Testis (tissue), 2 donors: ENCODE measurements at regions not wholly inside any gene's neighbourhood (a gene's known extent, or its start where the extent isn't known, plus 50 kb on each side); places are given as distances from the start of the nearest gene placed in this dataset.

Source experiments
- DNase-seq: peaks from one replicate; pipeline ENCODE4 v3.0.0-alpha.2; 2019
- H3K27ac ChIP-seq, 2 donors: fragments of 200-600 bp; sonication (generic); one replicate each; pipeline ENCODE4 v1.5.1; 2019
- H3K27me3 ChIP-seq: fragments of 200-600 bp; sonication (generic); one replicate; pipeline ENCODE4 v1.5.1; 2019
- H3K36me3 ChIP-seq: fragments of 200-600 bp; sonication (generic); one replicate; pipeline ENCODE4 v1.5.1; 2017; ENCODE audit warnings: low read depth; ENCODE audit errors: missing control alignments
- H3K4me1 ChIP-seq: fragments of 200-600 bp; sonication (generic); one replicate; pipeline ENCODE4 v1.5.1; 2019
- H3K4me3 ChIP-seq, 2 donors: fragments of 200-600 bp; sonication (generic); one replicate each; pipeline ENCODE4 v1.5.1; 2017 to 2019
- H3K9me3 ChIP-seq: fragments of 200-600 bp; sonication (generic); one replicate; pipeline ENCODE4 v1.5.1; 2017
- POLR2A ChIP-seq: fragments of 450-650 bp; IDR thresholded peaks from one replicate; pipeline ENCODE4 v1.6.1; 2017; ENCODE audit warnings: antibody characterized with exemption, mild to moderate bottlenecking, moderate library complexity
- WGBS, 2 donors: methylation state at CpG; one replicate each; pipeline ENCODE4 v1.1.5; 2018; 5-methylcytosine and 5-hydroxymethylcytosine counted together
- intact Hi-C: fragments of 100-400 bp; cut with DNase I; formaldehyde crosslinking; loops from one replicate; pipeline ENCODE4 v1.15.1; 2023; ENCODE audit warnings: low total_unique reads
- TF ChIP-seq, protein P1 (sequence below), 3 experiments: fragments of 450-650 bp in 2 of 3; fragments of 200-600 bp in 1 of 3; sonication (generic) in 1 of 3; IDR thresholded peaks; one replicate each; pipeline ENCODE4 v1.5.1; 2016 to 2019; ENCODE audit warnings: antibody characterized with exemption in 3 of 3, mild to moderate bottlenecking in 2 of 3, moderate library complexity in 1 of 3

DNA sequence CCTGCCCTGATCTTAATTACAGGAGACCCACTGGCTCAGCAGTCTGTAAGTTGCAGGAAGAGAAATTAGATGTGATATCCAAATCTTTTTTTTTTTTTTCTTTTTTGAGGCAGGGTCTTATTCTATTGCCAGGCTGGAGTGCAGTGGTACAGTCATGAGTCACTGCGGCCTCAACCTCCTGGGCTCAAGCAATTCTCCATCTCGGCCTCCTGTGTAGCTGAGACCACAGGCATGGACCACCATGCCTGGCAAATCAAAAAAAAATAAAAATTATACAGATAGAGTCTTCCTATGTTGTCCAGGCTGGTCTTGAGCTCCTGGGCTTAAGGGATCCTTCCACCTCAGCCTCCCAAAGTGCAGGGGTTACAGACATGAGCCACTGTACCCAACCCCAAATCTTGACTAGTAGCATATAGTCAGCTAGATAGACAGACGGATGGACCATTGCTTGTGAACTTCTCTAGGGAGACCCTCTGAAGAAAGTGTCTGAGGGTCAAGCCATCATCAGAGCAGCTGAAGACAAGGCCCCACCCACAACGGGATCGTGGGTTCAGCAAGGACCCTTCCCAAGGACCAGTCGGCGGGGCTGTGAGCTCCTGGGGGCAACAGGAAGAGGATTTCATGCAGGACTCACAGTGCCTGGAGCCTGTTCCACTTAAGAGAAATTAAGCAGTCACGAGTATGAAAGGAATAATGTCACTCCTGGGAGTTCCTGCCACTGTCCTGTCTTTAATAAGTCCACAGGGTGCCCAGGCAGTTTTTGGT is 222.7 kb downstream of the ANKRD60 start:
- DNase-seq = no peak
- no peaks in the 10 kb centered on the region for H3K9me3 ChIP-seq
- no peaks in the 10 kb centered on the region for H3K36me3 ChIP-seq
- no peak overlapping the region for H3K4me3 ChIP-seq
- no peak overlapping the region for H3K27ac ChIP-seq
- TF ChIP-seq POLR2A = no peak
- TF ChIP-seq, protein P1, sequence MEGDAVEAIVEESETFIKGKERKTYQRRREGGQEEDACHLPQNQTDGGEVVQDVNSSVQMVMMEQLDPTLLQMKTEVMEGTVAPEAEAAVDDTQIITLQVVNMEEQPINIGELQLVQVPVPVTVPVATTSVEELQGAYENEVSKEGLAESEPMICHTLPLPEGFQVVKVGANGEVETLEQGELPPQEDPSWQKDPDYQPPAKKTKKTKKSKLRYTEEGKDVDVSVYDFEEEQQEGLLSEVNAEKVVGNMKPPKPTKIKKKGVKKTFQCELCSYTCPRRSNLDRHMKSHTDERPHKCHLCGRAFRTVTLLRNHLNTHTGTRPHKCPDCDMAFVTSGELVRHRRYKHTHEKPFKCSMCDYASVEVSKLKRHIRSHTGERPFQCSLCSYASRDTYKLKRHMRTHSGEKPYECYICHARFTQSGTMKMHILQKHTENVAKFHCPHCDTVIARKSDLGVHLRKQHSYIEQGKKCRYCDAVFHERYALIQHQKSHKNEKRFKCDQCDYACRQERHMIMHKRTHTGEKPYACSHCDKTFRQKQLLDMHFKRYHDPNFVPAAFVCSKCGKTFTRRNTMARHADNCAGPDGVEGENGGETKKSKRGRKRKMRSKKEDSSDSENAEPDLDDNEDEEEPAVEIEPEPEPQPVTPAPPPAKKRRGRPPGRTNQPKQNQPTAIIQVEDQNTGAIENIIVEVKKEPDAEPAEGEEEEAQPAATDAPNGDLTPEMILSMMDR (IDR thresholded peaks at IDR 0.05) = no peak
- H3K27me3 ChIP-seq = no peaks in the 10 kb centered on the region
- WGBS, 2 donors = 85 to 90% methylated on average over 7 to 8 of the region's 8 CpGs
- peaks cover 33% of the 10 kb centered on the region for H3K4me1 ChIP-seq
- intact Hi-C loops = no loop called here

DNA sequence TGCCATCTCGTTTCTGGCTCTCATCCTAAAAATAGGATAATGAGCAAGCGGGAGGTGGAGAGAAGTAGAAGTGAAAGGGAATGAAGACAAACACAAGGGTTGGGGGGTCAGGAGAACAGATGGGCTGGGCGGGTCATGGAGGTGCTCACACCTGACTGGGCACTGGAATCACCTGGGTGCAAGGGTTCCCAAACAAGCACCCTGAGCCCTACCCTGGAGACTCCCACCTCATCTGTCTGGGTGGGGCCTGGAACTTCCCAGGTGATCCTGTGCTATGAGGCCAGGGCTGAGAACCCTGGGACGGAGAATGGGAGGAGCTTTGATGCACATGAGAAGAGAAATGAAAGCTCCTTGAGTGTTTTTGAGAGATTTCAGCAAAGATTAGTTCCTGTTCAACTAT is 223.6 kb downstream of the ANKRD60 start:
- Histone ChIP-seq H3K27ac (no peak overlapping the region), H3K27me3 (no peaks in the 10 kb centered on the region), H3K4me1 (peaks cover 34% of the 10 kb centered on the region), H3K4me3 (no peak overlapping the region), H3K36me3 (no peaks in the 10 kb centered on the region), H3K9me3 (no peaks in the 10 kb centered on the region)
- intact Hi-C loops = no loop called here
- DNase-seq = no peak
- TF ChIP-seq POLR2A = no peak
- TF ChIP-seq, protein P1 (IDR thresholded peaks at IDR 0.05) = no peak
- WGBS, 2 donors = 86 to 91% methylated on average over 4 of the region's 4 CpGs

DNA sequence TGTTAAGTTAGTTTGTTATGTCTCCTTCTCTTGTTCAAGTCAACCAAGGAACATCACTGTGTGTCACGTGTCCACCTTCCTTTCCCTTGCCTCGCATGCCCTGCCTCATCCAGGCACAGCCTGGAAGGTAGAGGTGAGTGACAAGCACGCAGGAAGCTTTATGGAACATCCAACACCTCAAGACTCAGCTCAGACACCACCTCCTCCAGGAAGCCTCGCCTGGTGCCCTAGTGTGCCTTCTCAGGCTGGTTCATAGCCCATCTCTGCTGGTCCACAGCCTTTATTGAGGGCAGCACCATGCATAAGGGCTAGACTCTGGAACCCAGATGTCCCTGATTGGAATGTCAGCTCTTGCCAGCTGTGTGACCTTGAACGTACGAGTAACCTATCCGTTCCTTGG is 224.3 kb downstream of the ANKRD60 start:
- intact Hi-C loops = no loop called here
- H3K27me3 ChIP-seq = no peaks in the 10 kb centered on the region
- no peak overlapping the region for H3K4me3 ChIP-seq
- no peaks in the 10 kb centered on the region for H3K36me3 ChIP-seq
- H3K4me1 ChIP-seq = peaks cover 36% of the 10 kb centered on the region
- no peak overlapping the region for H3K27ac ChIP-seq
- no peak for TF ChIP-seq POLR2A
- TF ChIP-seq, protein P1 (IDR thresholded peaks at IDR 0.05) = no peak
- DNase-seq = no peak
- WGBS, 2 donors = 60 to 75% methylated on average over 7 of the region's 7 CpGs
- H3K9me3 ChIP-seq = no peaks in the 10 kb centered on the region

- no peaks in the 10 kb centered on the region for H3K27me3 ChIP-seq
- H3K27ac ChIP-seq = no peak overlapping the region
- H3K4me1 ChIP-seq = peaks cover 31% of the 10 kb centered on the region
- WGBS, 2 donors = 88 to 90% methylated on average over 5 to 6 of the region's 6 CpGs
- DNase-seq = peak; percentile 49
- H3K36me3 ChIP-seq = no peaks in the 10 kb centered on the region
- intact Hi-C loops = no loop called here
- no peaks in the 10 kb centered on the region for H3K9me3 ChIP-seq
- no peak for TF ChIP-seq POLR2A
- TF ChIP-seq, protein P1 (IDR thresholded peaks at IDR 0.05) = no peak
- H3K4me3 ChIP-seq = no peak overlapping the region
Measured at GRCh38 chr20:58003525-58003924, 224.9 kb downstream of the ANKRD60 start.

DNA sequence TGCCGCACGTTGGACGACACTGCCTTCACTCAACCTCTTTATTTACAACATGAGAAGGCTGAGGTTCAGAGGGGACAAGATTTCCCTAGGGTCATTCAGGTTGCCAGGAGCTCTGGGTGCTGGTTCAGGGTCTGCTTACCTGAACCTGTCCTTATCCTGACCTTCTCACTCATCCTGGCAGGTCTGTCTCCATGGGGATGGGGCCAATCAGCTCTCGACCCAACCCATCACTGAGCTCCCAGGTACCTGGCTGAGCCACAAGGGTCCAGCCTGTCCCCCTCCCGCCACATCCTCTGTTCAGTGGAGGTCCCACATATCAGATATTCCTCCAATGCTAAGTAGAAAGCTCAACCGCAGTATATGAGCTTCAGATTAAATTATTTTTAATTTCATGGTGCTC is 225.6 kb downstream of the ANKRD60 start:
- Histone ChIP-seq H3K9me3 (no peaks in the 10 kb centered on the region), H3K36me3 (no peaks in the 10 kb centered on the region), H3K27ac (no peak overlapping the region), H3K27me3 (no peaks in the 10 kb centered on the region), H3K4me1 (peaks cover 25% of the 10 kb centered on the region), H3K4me3 (no peak overlapping the region)
- DNase-seq = no peak
- 89 to 91% methylated on average over 6 of the region's 6 CpGs for WGBS, 2 donors
- no peak for TF ChIP-seq POLR2A
- intact Hi-C loops = no loop called here
